Mucosa of descending colon (tissue), 3 donors: ENCODE measurements at regions not wholly inside any gene's neighbourhood (a gene's known extent, or its start where the extent isn't known, plus 50 kb on each side); places are given as distances from the start of the nearest gene placed in this dataset.

Experiments used
- ATAC-seq: fragments of 200-7000 bp; cut with Tn5 transposase; one replicate; pipeline ENCODE4 v1.9.1; 2020; ENCODE audit warnings: mild to moderate bottlenecking, moderate library complexity
- DNase-seq, 3 donors: peaks; one replicate each; pipeline ENCODE4 v3.0.0-alpha.2; 2020
- H3K36me3 ChIP-seq: fragments of 200-600 bp; one replicate; pipeline ENCODE4 v1.8.0; 2021; ENCODE audit warnings: low read depth, mild to moderate bottlenecking
- H3K4me1 ChIP-seq: fragments of 200-600 bp; one replicate; pipeline ENCODE4 v1.8.0; 2021; ENCODE audit warnings: low read depth, mild to moderate bottlenecking
- H3K4me3 ChIP-seq: fragments of 200-600 bp; one replicate; pipeline ENCODE4 v1.8.0; 2021; ENCODE audit warnings: mild to moderate bottlenecking
- H3K9me3 ChIP-seq: fragments of 200-600 bp; one replicate; pipeline ENCODE4 v1.8.0; 2021; ENCODE audit warnings: mild to moderate bottlenecking
- intact Hi-C, 2 donors: fragments of 100-400 bp; cut with DNase I in 1 of 2; cut with micrococcal nuclease in 1 of 2; formaldehyde crosslinking; loops; one replicate each; pipeline versions ENCODE4 v1.11.0 to v1.11.1; 2022; cut with DNase I, micrococcal nuclease
- TF ChIP-seq, protein P1 (sequence below): fragments of 200-600 bp; IDR thresholded peaks from one replicate; pipeline ENCODE4 v1.8.0; 2022; ENCODE audit warnings: antibody characterized with exemption, mild to moderate bottlenecking
- donor health status: DM: no; HTN: no; CAD: no; lungs with moderate emphysema.
- donor health status: DM: no; HTN: no; CAD: no.
- donor health status: DM: no; HTN: yes; CAD: no.

DNA sequence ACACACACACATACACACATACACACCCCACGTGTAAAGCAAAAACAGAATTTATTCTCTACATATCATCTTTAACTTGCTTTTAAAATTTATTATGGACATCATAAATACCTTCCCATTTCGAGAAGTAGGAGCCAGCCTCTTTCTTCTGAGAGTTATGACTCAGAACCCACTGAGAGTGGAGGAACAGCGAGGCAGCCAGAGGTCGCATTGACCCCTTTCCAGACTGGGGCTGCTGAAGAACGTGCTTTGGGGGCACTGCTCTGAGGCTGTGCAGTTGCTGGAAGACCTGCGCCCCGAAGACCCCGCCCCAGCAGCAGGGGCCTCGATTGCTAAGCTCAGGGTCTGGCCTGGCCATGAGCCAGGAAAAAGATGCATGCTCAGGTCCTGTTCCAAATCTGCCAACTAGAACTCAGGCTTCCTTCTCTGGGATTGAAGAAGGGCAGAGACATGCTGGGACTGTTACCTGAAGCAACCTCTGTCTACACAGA is 133.8 kb upstream of the TWIST2 start:
- DNase-seq, result no peak
- Histone ChIP-seq H3K4me3 (no peak overlapping the region), H3K9me3 (no peaks in the 10 kb centered on the region), H3K4me1 (no peaks in the 10 kb centered on the region), H3K36me3 (no peaks in the 10 kb centered on the region)
- no peak for ATAC-seq
- TF ChIP-seq, protein P1, sequence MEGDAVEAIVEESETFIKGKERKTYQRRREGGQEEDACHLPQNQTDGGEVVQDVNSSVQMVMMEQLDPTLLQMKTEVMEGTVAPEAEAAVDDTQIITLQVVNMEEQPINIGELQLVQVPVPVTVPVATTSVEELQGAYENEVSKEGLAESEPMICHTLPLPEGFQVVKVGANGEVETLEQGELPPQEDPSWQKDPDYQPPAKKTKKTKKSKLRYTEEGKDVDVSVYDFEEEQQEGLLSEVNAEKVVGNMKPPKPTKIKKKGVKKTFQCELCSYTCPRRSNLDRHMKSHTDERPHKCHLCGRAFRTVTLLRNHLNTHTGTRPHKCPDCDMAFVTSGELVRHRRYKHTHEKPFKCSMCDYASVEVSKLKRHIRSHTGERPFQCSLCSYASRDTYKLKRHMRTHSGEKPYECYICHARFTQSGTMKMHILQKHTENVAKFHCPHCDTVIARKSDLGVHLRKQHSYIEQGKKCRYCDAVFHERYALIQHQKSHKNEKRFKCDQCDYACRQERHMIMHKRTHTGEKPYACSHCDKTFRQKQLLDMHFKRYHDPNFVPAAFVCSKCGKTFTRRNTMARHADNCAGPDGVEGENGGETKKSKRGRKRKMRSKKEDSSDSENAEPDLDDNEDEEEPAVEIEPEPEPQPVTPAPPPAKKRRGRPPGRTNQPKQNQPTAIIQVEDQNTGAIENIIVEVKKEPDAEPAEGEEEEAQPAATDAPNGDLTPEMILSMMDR, result no peak
- intact Hi-C loops, result no loop called here

DNA sequence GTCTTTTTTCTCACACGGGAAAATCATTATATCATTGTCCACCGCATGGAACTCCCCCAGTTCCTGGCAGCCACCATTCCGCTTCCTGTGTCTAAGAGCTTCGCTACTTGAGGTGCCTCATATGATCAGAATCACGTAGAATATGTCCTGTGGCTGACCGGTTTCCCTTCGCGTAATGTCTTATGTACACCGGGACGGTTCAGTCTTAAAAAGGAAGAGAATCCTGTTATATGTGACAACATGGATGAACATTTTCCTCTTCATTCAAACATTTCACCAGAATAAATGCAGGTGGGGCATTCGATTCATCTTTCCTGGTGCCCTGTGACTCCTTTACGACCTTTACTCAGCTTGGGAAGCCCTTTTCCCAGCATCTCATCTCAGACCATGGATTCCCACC is 131.7 kb upstream of the TWIST2 start:
- no peak for ATAC-seq
- intact Hi-C loops, result no loop called here
- DNase-seq, result no peak
- no peak overlapping the region for H3K4me3 ChIP-seq
- no peaks in the 10 kb centered on the region for H3K9me3 ChIP-seq
- no peaks in the 10 kb centered on the region for H3K4me1 ChIP-seq
- no peaks in the 10 kb centered on the region for H3K36me3 ChIP-seq
- TF ChIP-seq, protein P1, result no peak

DNA sequence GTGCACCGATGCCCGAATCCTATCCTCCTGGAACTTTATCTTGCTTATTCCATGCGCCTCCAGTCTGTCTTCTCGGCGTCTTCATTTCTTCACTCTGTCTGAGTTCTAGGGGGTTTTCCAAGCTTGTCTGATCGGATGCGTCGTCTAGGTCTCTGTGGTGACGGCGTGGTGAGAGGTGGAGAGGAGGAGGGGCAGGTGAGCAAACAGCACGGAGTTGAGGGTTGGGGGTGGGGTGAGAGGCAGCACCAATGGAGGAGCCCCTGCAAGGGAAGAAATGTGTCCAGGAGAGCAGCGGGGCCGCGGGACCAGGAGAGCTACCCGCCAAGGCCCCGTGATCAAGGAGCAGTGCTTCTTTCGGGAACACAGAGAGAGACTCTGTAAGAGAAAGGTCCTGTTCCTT is 131.3 kb upstream of the TWIST2 start:
- TF ChIP-seq, protein P1, result no peak
- H3K4me1 ChIP-seq, result no peaks in the 10 kb centered on the region
- H3K9me3 ChIP-seq, result no peaks in the 10 kb centered on the region
- ATAC-seq (no peak), DNase-seq (no peak)
- intact Hi-C loops, result no loop called here
- H3K36me3 ChIP-seq, result no peaks in the 10 kb centered on the region
- H3K4me3 ChIP-seq, result no peak overlapping the region

DNA sequence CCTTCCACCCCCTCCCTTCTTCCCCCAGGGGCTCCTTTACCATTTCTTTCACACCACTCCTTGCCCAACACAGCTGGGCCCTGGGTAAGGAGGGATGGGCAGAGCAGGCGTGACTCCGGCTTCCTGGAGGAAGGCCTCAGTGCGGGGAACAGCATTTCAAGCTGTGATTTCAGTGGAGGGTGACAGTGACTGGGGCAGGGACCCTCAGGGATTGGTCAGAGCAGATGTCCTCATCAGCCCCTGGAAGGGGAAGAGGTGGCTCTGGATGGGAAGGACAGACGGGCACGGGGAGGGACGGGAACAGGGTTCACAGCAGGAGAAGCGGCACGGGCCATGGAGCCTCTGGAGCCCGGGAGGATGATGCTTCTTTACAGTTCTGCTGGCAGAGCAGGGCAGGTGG is 130.8 kb upstream of the TWIST2 start:
- TF ChIP-seq, protein P1, result no peak
- no peaks in the 10 kb centered on the region for H3K36me3 ChIP-seq
- no peak for DNase-seq
- no peak overlapping the region for H3K4me3 ChIP-seq
- no peaks in the 10 kb centered on the region for H3K4me1 ChIP-seq
- no peak for ATAC-seq
- intact Hi-C loops, result no loop called here
- H3K9me3 ChIP-seq, result no peaks in the 10 kb centered on the region

DNA sequence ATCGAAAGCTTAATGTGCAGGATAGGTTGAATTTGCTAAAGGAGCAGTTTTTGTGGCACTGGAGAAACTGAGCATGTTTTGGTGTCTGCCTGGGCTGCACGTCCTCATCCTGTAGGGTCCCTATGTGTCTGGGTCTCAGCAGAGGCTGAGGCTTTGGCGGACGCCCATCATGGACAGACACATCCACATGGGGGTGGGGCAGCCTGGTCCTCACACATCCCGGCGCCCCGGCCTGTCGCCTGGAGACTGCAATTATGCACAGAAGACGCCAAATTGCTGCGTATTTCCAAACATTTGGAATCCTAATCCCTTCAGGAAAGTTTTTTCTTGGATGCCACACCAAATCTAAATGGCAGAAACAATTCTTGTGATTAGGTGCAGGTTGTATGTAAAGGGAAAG is 128.2 kb upstream of the TWIST2 start:
- TF ChIP-seq, protein P1, result no peak
- Histone ChIP-seq H3K36me3 (no peaks in the 10 kb centered on the region), H3K4me3 (no peak overlapping the region), H3K4me1 (no peaks in the 10 kb centered on the region), H3K9me3 (no peaks in the 10 kb centered on the region)
- ATAC-seq (no peak), DNase-seq (no peak)
- intact Hi-C loops, result no loop called here

DNA sequence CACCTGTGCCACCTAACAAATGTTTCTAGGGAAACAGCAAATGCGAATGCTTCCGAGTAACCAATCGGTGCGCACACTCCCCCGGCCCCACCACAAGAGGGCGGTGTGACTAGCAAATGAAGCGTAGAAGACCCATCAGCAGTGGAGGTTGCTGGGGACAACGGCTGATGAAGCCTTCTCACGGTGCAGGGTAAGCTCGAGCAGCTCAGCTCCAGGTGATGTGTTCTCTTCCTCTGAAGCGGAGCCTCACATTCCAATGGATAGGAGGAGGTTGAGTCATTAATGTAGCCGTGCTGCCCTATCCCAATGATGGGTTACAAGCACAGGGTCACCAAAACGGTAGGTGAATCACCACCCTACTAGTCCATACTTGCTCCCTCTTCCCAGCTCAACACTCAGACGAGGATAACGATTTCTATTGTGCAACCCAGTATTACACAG is 127.6 kb upstream of the TWIST2 start:
- Histone ChIP-seq H3K36me3 (no peaks in the 10 kb centered on the region), H3K4me1 (no peaks in the 10 kb centered on the region), H3K4me3 (no peak overlapping the region), H3K9me3 (no peaks in the 10 kb centered on the region)
- ATAC-seq, result peak; percentile 73
- intact Hi-C loops, result no loop called here
- TF ChIP-seq, protein P1, result peak; percentile 60
- peak in 2 of 3 donors; percentile 64 to 75 for DNase-seq
